ENCODE measurements at regions not wholly inside any gene's neighbourhood (a gene's known extent, or its start where the extent isn't known, plus 50 kb on each side); places are given as distances from the start of the nearest gene placed in this dataset.

DNA sequence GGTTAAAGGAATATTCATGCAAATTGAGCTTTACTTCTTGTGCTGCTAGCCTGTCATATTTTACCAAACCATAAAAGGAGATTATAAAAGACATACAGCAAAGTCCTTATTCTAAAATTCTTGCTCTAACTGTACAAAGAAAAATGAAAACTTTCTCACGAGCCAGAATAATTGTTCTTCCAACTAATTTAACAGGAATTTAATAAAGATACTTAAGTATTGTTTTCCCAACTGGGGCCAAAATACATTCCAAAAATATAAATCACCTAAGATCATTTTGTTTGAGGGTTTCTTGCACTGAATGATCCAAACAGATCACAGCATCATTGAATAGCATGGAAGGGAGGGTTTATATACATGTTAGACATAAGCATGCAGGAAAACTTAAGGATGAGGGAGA lies 127.1 kb upstream of the PCDH18 start:
- no peak overlapping the region for H3K4me3 ChIP-seq (ENCODE audit: low read depth, low read length)
- H3K9ac ChIP-seq (ENCODE audit: low read depth, low read length), result no peak overlapping the region
- peaks cover 15% of the 10 kb centered on the region for H3K4me1 ChIP-seq (ENCODE audit: control insufficient read depth, insufficient read depth, low read length)

DNA sequence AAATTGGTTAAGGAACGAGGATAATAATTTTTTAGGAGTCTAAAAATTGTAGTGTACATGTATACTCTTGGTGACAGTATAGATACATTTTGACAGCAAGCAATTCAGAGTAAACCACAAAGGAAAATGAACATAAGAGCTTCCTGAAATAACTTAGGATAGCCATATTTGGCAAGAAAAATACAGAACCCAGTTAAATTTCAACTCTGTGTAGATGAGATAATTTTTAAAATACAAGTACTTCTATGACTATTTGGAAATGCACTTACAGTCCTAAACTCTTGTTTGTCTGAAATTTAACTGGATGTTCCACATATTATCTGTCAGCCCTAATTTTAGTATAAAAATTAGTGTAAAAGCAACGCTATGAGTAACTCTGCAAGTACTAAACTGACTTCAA lies 124.4 kb upstream of the PCDH18 start:
- peaks cover 4% of the 10 kb centered on the region; the same call in 1 of the 2 replicates for H3K9me3 ChIP-seq (ENCODE audit: control insufficient read depth, insufficient read depth, low read length)
- H3K27me3 ChIP-seq (ENCODE audit: control insufficient read depth, insufficient read depth, low read length), result no peaks in the 10 kb centered on the region
- H3K4me3 ChIP-seq (ENCODE audit: low read depth, low read length), result no peak overlapping the region
- no peak overlapping the region for H3K9ac ChIP-seq (ENCODE audit: low read depth, low read length)
- no peaks in the 10 kb centered on the region for H3K36me3 ChIP-seq (ENCODE audit: control insufficient read depth, insufficient read depth, low read length)
- H3K27ac ChIP-seq (ENCODE audit: low read depth, low read length), result no peak overlapping the region
- H3K4me1 ChIP-seq (ENCODE audit: control insufficient read depth, insufficient read depth, low read length), result no peaks in the 10 kb centered on the region

More for the DNA sequence above, 127.1 kb upstream of the PCDH18 start:
- no peaks in the 10 kb centered on the region for H3K27me3 ChIP-seq (ENCODE audit: control insufficient read depth, insufficient read depth, low read length)
- no peaks in the 10 kb centered on the region for H3K36me3 ChIP-seq (ENCODE audit: control insufficient read depth, insufficient read depth, low read length)
- no peak overlapping the region for H3K27ac ChIP-seq (ENCODE audit: low read depth, low read length)
- peaks cover 12% of the 10 kb centered on the region for H3K9me3 ChIP-seq (ENCODE audit: control insufficient read depth, insufficient read depth, low read length)

DNA sequence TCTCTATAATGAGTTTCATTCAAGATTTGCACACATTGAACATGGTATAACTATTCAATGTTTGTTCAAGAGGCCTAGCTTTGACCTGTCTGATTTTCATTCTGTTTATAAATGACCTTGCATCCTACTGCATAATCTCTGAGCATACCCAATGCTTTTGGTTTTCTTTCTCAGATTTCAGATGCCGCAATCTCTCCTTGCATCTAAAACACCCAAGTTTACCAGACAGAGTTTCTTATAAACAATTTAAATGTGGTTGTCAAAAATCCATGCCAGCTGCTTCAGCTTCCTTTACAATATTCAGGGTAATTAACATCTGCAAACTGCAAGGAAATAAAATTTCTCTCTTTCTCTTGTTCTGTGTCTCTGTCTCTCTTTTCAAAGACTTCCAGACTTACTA lies 123.0 kb upstream of the PCDH18 start:
- no peaks in the 10 kb centered on the region for H3K27me3 ChIP-seq (ENCODE audit: control insufficient read depth, insufficient read depth, low read length)
- H3K4me1 ChIP-seq (ENCODE audit: control insufficient read depth, insufficient read depth, low read length), result no peaks in the 10 kb centered on the region
- H3K9ac ChIP-seq (ENCODE audit: low read depth, low read length), result no peak overlapping the region
- H3K9me3 ChIP-seq (ENCODE audit: control insufficient read depth, insufficient read depth, low read length), result no peaks in the 10 kb centered on the region
- H3K4me3 ChIP-seq (ENCODE audit: low read depth, low read length), result no peak overlapping the region
- H3K36me3 ChIP-seq (ENCODE audit: control insufficient read depth, insufficient read depth, low read length), result no peaks in the 10 kb centered on the region
- H3K27ac ChIP-seq (ENCODE audit: low read depth, low read length), result no peak overlapping the region

DNA sequence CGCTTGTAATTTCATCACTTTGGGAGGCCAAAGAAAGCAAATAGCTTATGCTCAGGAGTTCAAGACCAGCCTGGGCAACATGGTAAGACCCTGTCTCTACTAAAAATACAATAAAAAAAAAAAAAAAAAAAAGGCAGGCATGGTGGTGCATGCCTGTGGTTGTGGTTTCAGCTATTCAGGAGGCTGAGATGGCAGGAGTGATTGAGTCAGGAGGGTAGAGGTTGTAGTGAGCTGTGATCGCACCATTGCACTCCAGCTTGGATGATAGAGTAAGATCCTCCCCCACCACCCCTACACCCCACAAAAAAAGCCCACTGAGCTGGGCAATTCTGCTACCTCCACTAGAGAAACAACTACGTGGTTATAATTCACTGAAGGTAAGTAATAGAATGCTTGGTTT lies 118.8 kb upstream of the PCDH18 start:
- H3K27me3 ChIP-seq (ENCODE audit: control insufficient read depth, insufficient read depth, low read length), result no peaks in the 10 kb centered on the region
- H3K36me3 ChIP-seq (ENCODE audit: control insufficient read depth, insufficient read depth, low read length), result no peaks in the 10 kb centered on the region
- no peaks in the 10 kb centered on the region for H3K4me1 ChIP-seq (ENCODE audit: control insufficient read depth, insufficient read depth, low read length)
- H3K9me3 ChIP-seq (ENCODE audit: control insufficient read depth, insufficient read depth, low read length), result no peaks in the 10 kb centered on the region
- no peak overlapping the region for H3K4me3 ChIP-seq (ENCODE audit: low read depth, low read length)
- H3K27ac ChIP-seq (ENCODE audit: low read depth, low read length), result no peak overlapping the region
- H3K9ac ChIP-seq (ENCODE audit: low read depth, low read length), result no peak overlapping the region

DNA sequence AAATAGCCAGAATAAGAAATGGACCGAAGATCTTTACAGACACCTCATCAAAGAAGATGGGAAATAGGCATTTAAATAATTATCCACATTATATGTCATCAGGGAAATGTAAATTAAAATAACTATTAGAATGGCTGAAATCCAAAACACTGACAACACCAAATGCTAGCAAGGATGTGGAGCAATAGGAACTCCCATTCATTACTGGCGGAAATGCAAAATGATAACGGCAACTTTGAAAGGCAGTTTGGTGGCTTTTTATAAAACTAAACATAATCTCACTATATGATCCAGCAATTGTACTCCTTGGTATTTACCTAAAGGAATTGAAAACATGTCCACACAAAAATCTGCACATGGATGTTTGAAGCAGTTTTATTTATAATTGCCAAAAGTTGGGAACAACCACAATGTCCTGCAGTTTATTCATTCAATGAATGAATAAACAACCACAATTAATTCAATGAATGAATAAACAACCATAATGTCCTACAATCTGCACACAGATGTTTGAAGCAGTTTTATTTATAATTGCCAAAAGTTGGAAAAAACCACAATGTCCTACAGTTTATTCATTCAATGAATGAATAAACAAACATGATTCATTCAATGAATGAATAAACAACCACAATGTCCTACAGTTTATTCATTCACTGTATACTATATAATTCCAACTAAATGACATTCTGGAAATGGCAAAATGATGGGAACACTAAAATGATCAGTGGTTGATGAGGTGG lies 117.6 kb upstream of the PCDH18 start:
- Histone ChIP-seq H3K9me3 (ENCODE audit: control insufficient read depth, insufficient read depth, low read length) (no peaks in the 10 kb centered on the region), H3K4me1 (ENCODE audit: control insufficient read depth, insufficient read depth, low read length) (no peaks in the 10 kb centered on the region), H3K36me3 (ENCODE audit: control insufficient read depth, insufficient read depth, low read length) (no peaks in the 10 kb centered on the region), H3K27me3 (ENCODE audit: control insufficient read depth, insufficient read depth, low read length) (no peaks in the 10 kb centered on the region), H3K4me3 (ENCODE audit: low read depth, low read length) (no peak overlapping the region), H3K27ac (ENCODE audit: low read depth, low read length) (no peak overlapping the region), H3K9ac (ENCODE audit: low read depth, low read length) (no peak overlapping the region)

DNA sequence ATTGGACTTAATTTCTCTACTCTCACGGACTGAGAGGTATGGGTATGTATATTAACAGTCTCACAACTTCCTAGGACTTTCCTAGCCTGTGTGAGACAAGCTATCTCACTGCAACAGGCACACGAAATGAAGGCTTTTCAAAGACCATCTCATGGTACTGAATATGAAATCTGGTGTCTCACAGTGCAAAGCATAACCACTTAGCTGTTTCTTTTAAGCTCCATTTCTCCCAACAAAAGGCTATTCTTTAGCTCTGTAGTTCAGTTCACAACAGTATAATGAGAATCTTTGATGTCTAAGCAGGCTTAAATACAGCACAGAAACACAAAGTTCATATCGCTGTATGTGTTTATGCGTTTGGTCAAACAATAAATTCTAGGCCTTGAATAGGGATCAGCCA lies 116.2 kb upstream of the PCDH18 start:
- H3K4me1 ChIP-seq (ENCODE audit: control insufficient read depth, insufficient read depth, low read length), result no peaks in the 10 kb centered on the region
- no peak overlapping the region for H3K27ac ChIP-seq (ENCODE audit: low read depth, low read length)
- no peaks in the 10 kb centered on the region for H3K27me3 ChIP-seq (ENCODE audit: control insufficient read depth, insufficient read depth, low read length)
- no peaks in the 10 kb centered on the region for H3K36me3 ChIP-seq (ENCODE audit: control insufficient read depth, insufficient read depth, low read length)
- no peaks in the 10 kb centered on the region for H3K9me3 ChIP-seq (ENCODE audit: control insufficient read depth, insufficient read depth, low read length)
- H3K4me3 ChIP-seq (ENCODE audit: low read depth, low read length), result no peak overlapping the region
- H3K9ac ChIP-seq (ENCODE audit: low read depth, low read length), result no peak overlapping the region

DNA sequence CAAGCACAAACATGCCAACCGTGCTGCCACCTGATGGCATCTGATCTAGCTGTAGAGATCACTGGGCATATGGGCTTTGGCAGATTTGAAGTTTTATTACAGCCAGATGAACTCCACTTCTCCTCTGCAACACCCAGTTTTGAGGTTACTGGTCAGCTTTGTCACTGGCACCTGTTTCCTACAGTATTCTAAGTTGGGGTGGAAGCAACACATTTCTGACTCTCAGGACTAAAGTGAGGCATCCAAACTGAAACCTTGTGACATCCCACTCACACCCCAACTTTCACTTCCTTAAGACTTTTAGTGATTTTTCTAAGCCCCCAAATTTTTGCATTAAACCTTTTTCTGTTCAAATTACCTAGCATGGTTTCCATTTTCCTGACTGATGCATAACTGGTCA lies 115.1 kb upstream of the PCDH18 start:
- no peaks in the 10 kb centered on the region for H3K9me3 ChIP-seq (ENCODE audit: control insufficient read depth, insufficient read depth, low read length)
- H3K27me3 ChIP-seq (ENCODE audit: control insufficient read depth, insufficient read depth, low read length), result no peaks in the 10 kb centered on the region
- no peak overlapping the region for H3K27ac ChIP-seq (ENCODE audit: low read depth, low read length)
- no peaks in the 10 kb centered on the region for H3K36me3 ChIP-seq (ENCODE audit: control insufficient read depth, insufficient read depth, low read length)
- no peak overlapping the region for H3K9ac ChIP-seq (ENCODE audit: low read depth, low read length)
- H3K4me1 ChIP-seq (ENCODE audit: control insufficient read depth, insufficient read depth, low read length), result no peaks in the 10 kb centered on the region
- no peak overlapping the region for H3K4me3 ChIP-seq (ENCODE audit: low read depth, low read length)

DNA sequence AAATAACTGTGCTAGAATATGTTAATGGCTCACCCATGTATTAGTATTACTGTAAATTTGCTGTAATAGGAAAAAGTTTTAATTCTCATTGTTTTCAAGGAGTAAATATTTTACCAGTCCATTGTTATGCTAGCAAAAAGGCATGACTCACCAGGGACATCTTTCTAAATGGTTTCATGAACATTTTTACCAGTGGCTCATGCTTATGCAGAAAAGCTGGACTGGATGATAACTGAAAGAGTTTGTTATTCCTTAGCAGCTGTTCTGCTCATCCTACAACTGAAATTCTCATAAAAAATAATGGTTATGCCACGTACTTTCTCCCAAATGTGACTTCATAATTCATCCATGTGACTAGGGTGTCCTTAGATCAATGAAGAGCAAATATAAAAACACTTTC lies 111.9 kb upstream of the PCDH18 start:
- H3K9ac ChIP-seq (ENCODE audit: low read depth, low read length), result no peak overlapping the region
- H3K9me3 ChIP-seq (ENCODE audit: control insufficient read depth, insufficient read depth, low read length), result no peaks in the 10 kb centered on the region
- H3K27ac ChIP-seq (ENCODE audit: low read depth, low read length), result no peak overlapping the region
- H3K36me3 ChIP-seq (ENCODE audit: control insufficient read depth, insufficient read depth, low read length), result no peaks in the 10 kb centered on the region
- H3K4me1 ChIP-seq (ENCODE audit: control insufficient read depth, insufficient read depth, low read length), result no peaks in the 10 kb centered on the region
- no peak overlapping the region for H3K4me3 ChIP-seq (ENCODE audit: low read depth, low read length)
- no peaks in the 10 kb centered on the region for H3K27me3 ChIP-seq (ENCODE audit: control insufficient read depth, insufficient read depth, low read length)

DNA sequence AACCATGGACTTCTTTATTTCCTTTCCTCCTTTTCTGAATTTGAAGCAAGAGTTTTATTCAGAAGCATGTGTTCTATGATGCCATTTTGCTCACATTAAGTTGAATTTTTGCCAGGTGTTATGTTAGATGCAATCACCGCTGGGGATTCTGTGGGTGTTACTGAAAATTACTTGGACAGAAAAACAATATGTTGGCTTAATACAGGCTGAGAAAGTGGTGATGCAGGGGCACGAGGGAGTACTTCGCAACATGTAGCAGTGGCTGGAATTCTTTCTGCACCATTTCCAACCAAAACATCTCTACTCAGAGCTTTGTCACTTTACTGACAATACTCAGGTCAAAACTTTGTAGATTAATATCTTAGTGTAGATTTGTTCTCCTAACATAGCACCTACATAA lies 109.2 kb upstream of the PCDH18 start:
- H3K27me3 ChIP-seq (ENCODE audit: control insufficient read depth, insufficient read depth, low read length), result no peaks in the 10 kb centered on the region
- H3K9me3 ChIP-seq (ENCODE audit: control insufficient read depth, insufficient read depth, low read length), result no peaks in the 10 kb centered on the region
- no peak overlapping the region for H3K9ac ChIP-seq (ENCODE audit: low read depth, low read length)
- H3K4me3 ChIP-seq (ENCODE audit: low read depth, low read length), result no peak overlapping the region
- H3K27ac ChIP-seq (ENCODE audit: low read depth, low read length), result no peak overlapping the region
- H3K4me1 ChIP-seq (ENCODE audit: control insufficient read depth, insufficient read depth, low read length), result no peaks in the 10 kb centered on the region
- H3K36me3 ChIP-seq (ENCODE audit: control insufficient read depth, insufficient read depth, low read length), result no peaks in the 10 kb centered on the region

DNA sequence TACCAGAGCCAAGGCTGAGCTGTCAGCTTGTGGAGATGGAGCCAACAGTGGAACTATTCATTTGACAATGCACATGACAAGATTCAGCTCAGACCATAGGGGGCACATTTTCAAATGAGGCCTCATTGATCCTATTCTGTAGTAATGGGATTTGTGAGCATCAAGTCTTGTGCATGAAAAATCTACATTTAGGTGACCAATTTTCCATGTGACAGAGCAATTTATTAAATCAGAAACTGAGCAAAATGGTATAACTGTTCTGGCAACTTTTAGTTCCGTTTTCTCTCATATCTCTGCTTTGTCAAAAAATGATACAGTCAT lies 108.5 kb upstream of the PCDH18 start:
- Histone ChIP-seq H3K9me3 (ENCODE audit: control insufficient read depth, insufficient read depth, low read length) (no peaks in the 10 kb centered on the region), H3K36me3 (ENCODE audit: control insufficient read depth, insufficient read depth, low read length) (no peaks in the 10 kb centered on the region), H3K9ac (ENCODE audit: low read depth, low read length) (no peak overlapping the region), H3K4me3 (ENCODE audit: low read depth, low read length) (no peak overlapping the region), H3K27ac (ENCODE audit: low read depth, low read length) (no peak overlapping the region), H3K4me1 (ENCODE audit: control insufficient read depth, insufficient read depth, low read length) (no peaks in the 10 kb centered on the region), H3K27me3 (ENCODE audit: control insufficient read depth, insufficient read depth, low read length) (no peaks in the 10 kb centered on the region)

DNA sequence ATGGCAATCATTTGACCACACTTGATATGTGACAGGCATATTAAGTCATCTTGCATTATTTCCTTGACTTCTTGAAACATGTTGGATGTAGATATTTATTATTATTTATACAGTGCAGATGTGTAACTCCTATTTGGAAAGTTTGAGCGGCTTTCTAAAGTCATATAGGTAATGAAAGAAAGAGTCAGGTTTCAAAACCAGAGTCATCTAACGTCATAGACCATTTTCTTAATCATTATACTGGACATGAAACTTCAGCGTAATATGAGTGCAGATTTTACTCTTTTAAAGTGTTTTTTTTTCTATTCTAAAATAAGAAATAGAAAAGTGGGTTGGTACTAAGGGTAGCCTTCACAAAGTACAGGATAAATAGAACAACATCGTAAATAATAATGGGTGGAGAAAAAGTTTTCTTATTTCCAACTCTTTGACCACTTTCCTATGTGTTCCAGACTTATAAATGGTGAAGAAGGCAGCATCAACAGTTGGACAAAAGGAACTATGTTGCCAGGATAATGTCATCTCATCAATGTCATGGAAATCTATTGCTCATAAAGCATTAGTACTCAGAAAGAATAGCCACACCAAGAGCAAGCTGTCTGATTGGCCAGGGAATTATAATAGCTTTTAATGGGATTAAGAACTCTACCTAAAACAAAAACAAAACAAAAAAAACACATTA lies 108.0 kb upstream of the PCDH18 start:
- no peaks in the 10 kb centered on the region for H3K36me3 ChIP-seq (ENCODE audit: control insufficient read depth, insufficient read depth, low read length)
- H3K27ac ChIP-seq (ENCODE audit: low read depth, low read length), result no peak overlapping the region
- H3K9ac ChIP-seq (ENCODE audit: low read depth, low read length), result no peak overlapping the region
- H3K27me3 ChIP-seq (ENCODE audit: control insufficient read depth, insufficient read depth, low read length), result no peaks in the 10 kb centered on the region
- no peak overlapping the region for H3K4me3 ChIP-seq (ENCODE audit: low read depth, low read length)
- 0 out of 2 replicates have a peak, but pooled peaks cover 4% of the 10 kb centered on the region for H3K4me1 ChIP-seq (ENCODE audit: control insufficient read depth, insufficient read depth, low read length)
- no peaks in the 10 kb centered on the region for H3K9me3 ChIP-seq (ENCODE audit: control insufficient read depth, insufficient read depth, low read length)
